ENCODE measurements at regions not wholly inside any gene's neighbourhood (a gene's known extent, or its start where the extent isn't known, plus 50 kb on each side); places are given as distances from the start of the nearest gene placed in this dataset.

GRCh38 chr10:52523696-52524095 lies 209.6 kb downstream of the DKK1 start:
- intact Hi-C loops (cut with DNase I), result no loop called here
- TF ChIP-seq CTCF (IDR thresholded peaks at IDR 0.05), result no peak
- TF ChIP-seq POLR2A (IDR thresholded peaks at IDR 0.05), result no peak
- DNase-seq, result no peak

GRCh38 chr10:52525761-52526160 lies 211.7 kb downstream of the DKK1 start:
- intact Hi-C loops (cut with DNase I), result no loop called here
- H3K27me3 ChIP-seq, result no peaks in the 10 kb centered on the region
- TF ChIP-seq POLR2A (IDR thresholded peaks at IDR 0.05) (no peak), CTCF (IDR thresholded peaks at IDR 0.05) (no peak)
- no peaks in the 10 kb centered on the region for H3K36me3 ChIP-seq (replicated peaks in 1 of 2; ENCODE audit: insufficient read depth in 1 of 2, low read depth in 2 of 2)
- ATAC-seq, result no peak
- no peak for DNase-seq
- no peak overlapping the region for H3K27ac ChIP-seq
- H3K4me1 ChIP-seq, result no peaks in the 10 kb centered on the region
- H3K4me3 ChIP-seq, result no peak overlapping the region
- H3K9me3 ChIP-seq, result no peaks in the 10 kb centered on the region
- WGBS, 2 donors, result 61 to 68% methylated on average over 2 of the region's 2 CpGs

More at GRCh38 chr10:52523696-52524095, 209.6 kb downstream of the DKK1 start:
- Histone ChIP-seq H3K9me3 (no peaks in the 10 kb centered on the region), H3K36me3 (replicated peaks in 1 of 2; ENCODE audit: insufficient read depth in 1 of 2, low read depth in 2 of 2) (no peaks in the 10 kb centered on the region), H3K27me3 (no peaks in the 10 kb centered on the region), H3K4me1 (no peaks in the 10 kb centered on the region), H3K4me3 (no peak overlapping the region), H3K27ac (no peak overlapping the region)
- no peak for ATAC-seq

- no peaks in the 10 kb centered on the region for H3K36me3 ChIP-seq (replicated peaks in 1 of 2; ENCODE audit: insufficient read depth in 1 of 2, low read depth in 2 of 2)
Observed at GRCh38 chr10:52526251-52526823, 212.3 kb downstream of the DKK1 start.

GRCh38 chr10:52532650-52533290 lies 218.7 kb downstream of the DKK1 start:
- TF ChIP-seq CTCF (IDR thresholded peaks at IDR 0.05), result no peak
- no peak for TF ChIP-seq POLR2A (IDR thresholded peaks at IDR 0.05)
- intact Hi-C loops (cut with DNase I), result no loop called here

More at GRCh38 chr10:52526251-52526823, 212.3 kb downstream of the DKK1 start:
- Histone ChIP-seq H3K27me3 (no peaks in the 10 kb centered on the region), H3K4me1 (no peaks in the 10 kb centered on the region), H3K27ac (no peak overlapping the region), H3K9me3 (no peaks in the 10 kb centered on the region), H3K4me3 (no peak overlapping the region)
- WGBS, 2 donors, result 11 to 13% methylated on average over 1 of the region's 1 CpG
- TF ChIP-seq CTCF (IDR thresholded peaks at IDR 0.05) (no peak), POLR2A (IDR thresholded peaks at IDR 0.05) (no peak)
- ATAC-seq (no peak), DNase-seq (no peak)
- intact Hi-C loops (cut with DNase I), result no loop called here

GRCh38 chr10:52533986-52534385 lies 219.9 kb downstream of the DKK1 start:
- ATAC-seq, result no peak
- intact Hi-C loops (cut with DNase I), result no loop called here
- H3K27me3 ChIP-seq, result no peaks in the 10 kb centered on the region
- H3K4me1 ChIP-seq, result no peaks in the 10 kb centered on the region
- no peak for TF ChIP-seq CTCF (IDR thresholded peaks at IDR 0.05)
- no peak for TF ChIP-seq POLR2A (IDR thresholded peaks at IDR 0.05)
- H3K9me3 ChIP-seq, result no peaks in the 10 kb centered on the region
- no peaks in the 10 kb centered on the region for H3K36me3 ChIP-seq (replicated peaks in 1 of 2; ENCODE audit: insufficient read depth in 1 of 2, low read depth in 2 of 2)
- H3K27ac ChIP-seq, result no peak overlapping the region
- DNase-seq, result no peak
- no peak overlapping the region for H3K4me3 ChIP-seq

More at GRCh38 chr10:52532650-52533290, 218.7 kb downstream of the DKK1 start:
- no peak overlapping the region for H3K27ac ChIP-seq
- no peaks in the 10 kb centered on the region for H3K36me3 ChIP-seq (replicated peaks in 1 of 2; ENCODE audit: insufficient read depth in 1 of 2, low read depth in 2 of 2)
- H3K27me3 ChIP-seq, result no peaks in the 10 kb centered on the region
- H3K9me3 ChIP-seq, result no peaks in the 10 kb centered on the region
- ATAC-seq, result no peak
- no peak overlapping the region for H3K4me3 ChIP-seq
- no peaks in the 10 kb centered on the region for H3K4me1 ChIP-seq
- no peak for DNase-seq
